IMR-90 (cell line): ENCODE measurements at regions not wholly inside any gene's neighbourhood (a gene's known extent, or its start where the extent isn't known, plus 50 kb on each side); places are given as distances from the start of the nearest gene placed in this dataset.

Source experiments
- CEBPB ChIP-seq: IDR thresholded peaks from 2 replicates; pipeline ENCODE4 v1.6.1; 2012; ENCODE audit warnings: low read depth, low read length, improper control_type of control experiment
- CTCF ChIP-seq: conservative IDR thresholded peaks from 2 replicates; pipeline ENCODE4 v1.5.1; 2012; ENCODE audit warnings: mild to moderate bottlenecking, low read depth, low read length, improper control_type of control experiment
- MAFK ChIP-seq: IDR thresholded peaks from 2 replicates; pipeline ENCODE4 v1.6.1; 2012; ENCODE audit warnings: low read depth, low read length, improper control_type of control experiment
- MXI1 ChIP-seq: IDR thresholded peaks from 2 replicates; pipeline ENCODE4 v1.6.1; 2012; ENCODE audit warnings: low read depth, mild to moderate bottlenecking, low read length, moderate library complexity, borderline replicate concordance
- POLR2A ChIP-seq: IDR thresholded peaks from 2 replicates; pipeline ENCODE4 v1.6.1; 2012; ENCODE audit warnings: mild to moderate bottlenecking, low read depth, low read length
- RAD21 ChIP-seq: IDR thresholded peaks from 2 replicates; pipeline ENCODE4 v1.6.1; 2012; ENCODE audit warnings: low read length, improper control_type of control experiment
- RCOR1 ChIP-seq: IDR thresholded peaks from 2 replicates; pipeline ENCODE4 v1.6.1; 2012; ENCODE audit warnings: mild to moderate bottlenecking, low read length, improper control_type of control experiment; ENCODE audit not compliant: insufficient replicate concordance
- RFX5 ChIP-seq: IDR thresholded peaks from 2 replicates; pipeline ENCODE4 v1.8.0; 2012; ENCODE audit warnings: low read depth, mild to moderate bottlenecking, low read length, moderate library complexity
- USF2 ChIP-seq: fragments of 150-350 bp; IDR thresholded peaks from 2 replicates; pipeline ENCODE4 v1.6.1; 2017; ENCODE audit warnings: mild to moderate bottlenecking, antibody characterized with exemption, low read length, low read depth

GRCh38 chr3:106371971-106372805 lies 503.4 kb upstream of the CBLB start:
- no peak for TF ChIP-seq CTCF
- TF ChIP-seq POLR2A, result no peak
- TF ChIP-seq RFX5, result no peak
- no peak for TF ChIP-seq RCOR1
- TF ChIP-seq MXI1, result no peak
- no peak for TF ChIP-seq RAD21
- no peak for TF ChIP-seq MAFK
- TF ChIP-seq CEBPB, result no peak
- TF ChIP-seq USF2, result no peak
